ENCODE measurements at regions not wholly inside any gene's neighbourhood (a gene's known extent, or its start where the extent isn't known, plus 50 kb on each side); places are given as distances from the start of the nearest gene placed in this dataset.
A peak's percentile ranks its signal among the peaks of the same experiment; 100 is the strongest.

- no peak for DNase-seq
These were observed 152.4 kb upstream of the NCK2 start for GRCh38 chr2:105592288-105592687.

DNA sequence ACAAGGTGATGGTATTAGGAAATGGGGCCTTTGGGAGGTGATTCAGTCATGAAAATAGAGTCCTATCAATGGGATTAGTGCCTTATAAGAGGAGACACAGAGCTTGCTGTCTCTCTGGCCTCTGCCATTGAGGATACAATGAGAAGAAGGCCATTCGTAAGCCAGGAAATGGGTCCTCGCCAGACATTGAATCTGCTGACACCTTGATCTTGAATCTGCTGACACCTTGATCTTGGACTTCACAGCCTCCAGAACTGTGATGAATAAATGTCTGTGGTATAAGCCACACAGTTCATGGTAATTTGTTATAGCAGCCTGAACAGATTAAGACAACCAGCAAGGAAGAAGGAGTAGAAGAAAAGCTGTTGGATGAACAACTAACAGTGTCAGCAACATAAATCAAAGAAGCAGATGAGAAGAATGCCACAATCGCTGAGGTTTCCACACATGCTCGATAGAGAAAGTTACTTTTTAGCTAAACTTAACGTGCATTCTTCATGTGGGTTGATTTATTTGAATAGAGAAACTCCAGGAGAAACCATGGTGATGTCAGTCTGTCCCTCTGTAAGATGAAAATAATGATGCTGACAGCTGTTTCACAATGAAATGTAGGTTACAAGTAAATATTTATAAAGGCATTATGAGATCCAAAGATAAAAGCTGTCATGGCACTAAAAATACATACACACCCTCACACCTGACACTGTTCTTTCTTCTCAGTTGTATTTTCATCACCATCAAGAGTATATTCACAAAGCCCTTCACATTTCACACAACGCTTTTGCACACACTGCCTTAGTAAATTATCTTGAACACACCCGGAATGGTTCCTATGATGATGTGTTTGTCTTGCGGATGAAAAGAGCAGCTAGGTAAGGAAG is 153.7 kb upstream of the NCK2 start:
- DNase-seq: no peak

GRCh38 chr2:105588581-105588980 is 156.1 kb upstream of the NCK2 start:
- DNase-seq: no peak

DNA sequence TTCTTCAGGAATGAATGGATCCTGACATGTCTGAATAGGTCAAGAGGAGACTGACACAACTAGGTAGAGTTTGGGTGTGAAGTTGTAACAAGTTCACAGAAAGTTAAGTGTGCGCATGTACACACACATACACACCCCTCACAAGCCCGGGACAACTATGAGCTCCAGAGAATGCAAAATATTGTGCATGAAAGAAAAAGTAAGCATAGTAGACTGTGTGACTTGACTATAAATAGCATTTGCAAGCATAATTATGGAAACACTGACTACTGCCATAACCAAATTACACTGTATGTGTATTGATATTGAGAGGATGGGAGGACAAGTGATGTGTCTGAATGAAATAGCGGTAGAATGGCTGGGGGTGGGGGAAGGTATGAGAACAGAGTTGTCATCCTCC is 157.1 kb upstream of the NCK2 start:
- DNase-seq: no peak

DNA sequence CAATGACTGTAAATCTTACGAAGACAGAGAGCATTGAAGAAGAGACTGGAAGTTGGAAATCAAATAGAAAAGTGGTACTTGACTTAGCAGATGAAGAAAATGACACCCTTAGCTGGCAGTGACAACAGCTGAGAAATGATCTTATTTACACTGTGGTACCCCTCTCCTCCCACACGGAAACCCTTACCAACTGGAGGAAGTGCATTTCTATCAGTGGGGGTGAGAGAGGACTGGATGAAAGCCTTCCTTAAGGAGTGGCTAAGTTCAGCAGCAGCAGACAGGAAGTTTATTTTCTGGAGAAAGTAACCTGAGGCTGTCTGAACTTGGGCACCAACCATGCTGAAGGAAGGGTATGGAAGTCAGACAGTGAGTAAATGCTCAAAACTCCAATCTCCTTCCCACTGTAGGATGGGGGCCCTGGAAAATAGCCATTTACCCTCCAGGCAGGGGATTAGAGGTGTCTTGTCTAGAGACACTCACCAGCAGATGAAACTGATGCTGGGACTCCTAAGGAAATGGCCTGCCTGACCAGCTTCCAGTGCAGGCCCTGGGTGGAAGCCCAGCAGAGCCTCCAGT is 160.2 kb upstream of the NCK2 start:
- DNase-seq: no peak

DNA sequence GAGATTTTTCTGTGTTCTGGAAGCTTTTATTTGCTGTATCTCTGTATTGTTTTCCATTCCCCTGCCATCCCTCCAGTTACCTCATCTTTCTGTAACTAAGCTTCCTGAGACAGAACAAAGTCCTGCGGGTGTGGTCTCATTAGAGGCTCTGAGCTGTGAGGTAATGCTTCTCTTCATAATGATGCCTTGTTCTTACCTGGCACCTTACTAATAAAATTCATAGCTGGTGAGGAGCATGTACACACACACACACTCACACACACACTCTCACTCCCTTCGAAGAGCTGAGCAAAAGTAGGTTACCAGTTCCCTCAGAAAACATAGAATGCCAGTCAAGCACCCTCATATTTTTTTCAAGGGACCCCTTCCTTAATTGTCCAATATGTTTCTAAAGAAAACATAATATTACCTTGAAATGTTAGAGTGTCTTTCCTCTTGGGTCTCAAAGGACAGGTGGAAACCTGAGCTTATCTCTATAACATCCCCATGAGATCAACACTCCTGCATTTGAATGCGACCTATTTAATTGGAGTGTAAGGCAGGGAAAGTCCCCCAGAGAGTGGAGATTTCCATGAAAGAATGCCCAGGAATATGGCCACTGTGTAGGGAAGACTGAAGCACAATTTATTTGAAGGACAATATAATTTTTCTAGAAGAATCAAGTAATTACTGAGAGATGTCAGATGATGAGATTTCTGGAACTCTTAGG is 161.6 kb upstream of the NCK2 start:
- no peak for DNase-seq

DNA sequence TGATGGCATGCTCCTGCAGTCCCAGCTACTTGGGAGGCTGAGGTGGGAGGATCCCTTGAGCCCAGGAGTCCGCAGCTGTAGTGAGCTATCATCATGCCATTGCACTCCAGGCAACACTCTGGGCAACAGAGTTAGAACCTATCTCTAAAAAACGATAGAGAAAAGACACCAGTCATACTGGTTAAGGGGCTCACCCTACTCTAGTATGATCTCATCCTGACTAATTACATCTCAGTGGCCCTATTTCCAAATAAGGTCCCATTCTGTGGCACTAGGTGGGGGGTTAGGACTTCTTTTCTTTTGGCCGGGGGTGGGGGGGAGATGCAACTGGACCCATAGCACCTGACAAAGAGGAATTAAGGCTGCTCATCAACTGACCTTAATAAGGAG is 163.2 kb upstream of the NCK2 start:
- DNase-seq: no peak

GRCh38 chr2:105580870-105581554 is 163.7 kb upstream of the NCK2 start:
- DNase-seq: no peak

GRCh38 chr2:105580216-105580615 is 164.5 kb upstream of the NCK2 start:
- no peak for DNase-seq

DNA sequence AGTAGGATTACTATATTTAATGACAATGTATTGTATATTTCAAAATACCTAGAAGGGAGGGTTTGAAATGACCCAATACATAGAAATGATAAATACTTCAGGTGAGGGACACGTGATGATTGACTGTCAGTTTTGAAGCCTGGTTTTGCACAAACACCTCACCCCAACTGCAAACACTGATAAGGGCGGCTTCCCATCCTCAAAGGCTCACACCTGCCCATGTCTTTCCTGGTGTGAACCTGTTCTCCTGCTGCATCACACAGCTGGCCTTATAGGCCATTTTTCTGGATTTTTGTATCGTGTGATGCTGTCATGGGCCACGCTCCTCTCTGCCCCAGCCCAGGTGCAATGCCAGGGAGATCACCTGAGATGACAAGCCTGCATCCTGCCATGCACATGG is 166.5 kb upstream of the NCK2 start:
- no peak for DNase-seq

DNA sequence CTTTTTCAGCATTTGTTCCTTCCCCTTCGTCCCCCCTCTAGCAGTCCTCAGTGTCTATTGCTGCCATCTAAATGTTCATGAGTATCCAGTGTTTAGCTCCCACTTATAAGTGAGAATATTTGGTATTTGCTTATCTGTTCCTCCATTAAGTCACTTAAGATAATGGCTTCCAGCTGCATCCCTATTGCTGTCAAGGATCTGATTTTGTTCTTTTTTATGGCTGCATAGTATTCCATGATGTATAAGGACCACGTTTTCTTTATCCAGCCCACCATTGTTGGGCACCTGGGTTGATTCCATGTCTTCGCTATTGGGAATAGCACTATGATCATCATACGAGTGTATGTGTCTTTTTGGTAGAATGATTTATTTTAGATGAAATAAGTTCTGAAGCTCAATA is 166.9 kb upstream of the NCK2 start:
- no peak for DNase-seq

DNA sequence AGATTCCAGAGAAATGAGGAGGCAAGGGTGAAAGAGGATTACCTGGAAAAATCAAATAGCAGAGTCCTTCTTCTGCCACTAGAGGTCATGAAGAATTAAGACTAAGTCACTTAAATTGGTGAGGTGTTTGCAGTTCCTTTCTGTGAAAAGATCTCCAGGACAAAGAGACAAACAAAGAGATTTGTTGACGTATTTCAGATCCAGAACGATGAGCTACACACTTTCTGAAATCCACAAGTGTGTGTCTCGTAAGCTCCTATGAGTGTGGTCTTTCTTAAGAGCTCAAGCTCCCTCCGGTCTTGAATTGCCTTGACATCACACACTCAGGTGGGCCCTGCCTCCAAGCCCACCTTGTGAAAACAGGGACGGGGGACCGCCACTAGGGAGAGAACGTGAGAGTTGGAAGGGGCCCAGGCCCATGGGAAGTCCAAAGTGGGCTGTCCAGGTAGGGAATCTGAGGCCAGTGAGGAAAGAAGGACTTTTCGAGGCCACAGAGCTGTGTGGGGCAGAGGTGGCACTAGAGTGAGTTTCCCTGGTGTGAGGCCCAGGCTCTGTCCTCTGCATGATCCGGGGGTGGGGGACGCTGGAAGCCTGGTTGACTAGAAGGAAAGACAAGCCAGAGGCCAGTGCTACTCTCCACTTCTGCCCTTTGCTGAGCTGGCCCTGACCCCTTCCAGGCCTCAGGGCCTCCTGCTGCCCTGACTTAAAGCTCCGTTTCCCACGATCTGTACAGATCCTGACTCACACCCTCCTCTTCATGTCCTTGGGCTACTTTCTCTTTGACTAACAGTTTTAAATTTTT is 168.1 kb upstream of the NCK2 start:
- DNase-seq: peak; percentile 42

DNA sequence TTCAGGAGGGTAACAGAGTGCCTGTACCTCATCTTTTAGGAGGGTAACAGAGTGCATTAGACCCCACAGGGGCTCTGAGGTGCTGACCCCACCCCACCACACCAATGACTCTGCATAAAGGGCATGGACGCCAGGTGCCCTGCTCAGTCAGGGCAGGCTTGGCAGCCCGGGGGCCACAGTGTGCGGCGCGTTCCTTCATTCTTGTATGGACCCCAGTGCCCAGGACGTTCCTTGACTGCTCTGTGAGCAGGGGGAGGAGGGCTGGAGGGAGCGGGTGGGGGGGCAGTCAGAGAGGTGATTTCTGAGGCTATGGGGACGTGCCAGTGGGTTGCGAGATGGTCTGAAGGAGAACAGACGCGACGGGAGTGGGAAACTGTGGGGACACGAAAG is 168.7 kb upstream of the NCK2 start:
- DNase-seq: no peak

DNA sequence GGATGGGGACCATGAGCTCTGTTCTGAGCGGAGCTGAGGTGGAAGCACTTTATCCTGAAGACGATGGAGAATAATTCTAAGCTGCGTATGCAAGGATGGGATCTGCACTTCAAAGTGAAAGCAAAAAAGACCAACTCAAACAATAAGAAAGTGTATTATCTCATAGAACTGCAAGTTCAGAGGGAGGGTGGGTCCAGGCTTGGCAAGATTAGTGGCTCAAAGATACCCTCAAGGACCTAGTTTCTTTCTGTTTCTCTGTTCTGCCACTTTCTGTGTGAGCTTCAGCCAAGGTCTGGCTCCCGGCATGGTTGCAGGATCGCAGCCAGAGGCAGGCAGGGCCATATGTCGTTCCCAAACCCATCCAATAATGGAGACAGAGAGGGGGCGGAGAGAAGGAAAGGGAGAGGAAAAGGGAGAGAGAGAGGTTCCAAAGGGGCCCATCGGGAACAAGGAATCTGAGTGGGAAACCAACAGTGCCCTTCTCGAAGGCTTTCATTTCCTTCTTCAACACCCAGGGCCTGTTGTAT is 169.2 kb upstream of the NCK2 start:
- peak; percentile 71 for DNase-seq

DNA sequence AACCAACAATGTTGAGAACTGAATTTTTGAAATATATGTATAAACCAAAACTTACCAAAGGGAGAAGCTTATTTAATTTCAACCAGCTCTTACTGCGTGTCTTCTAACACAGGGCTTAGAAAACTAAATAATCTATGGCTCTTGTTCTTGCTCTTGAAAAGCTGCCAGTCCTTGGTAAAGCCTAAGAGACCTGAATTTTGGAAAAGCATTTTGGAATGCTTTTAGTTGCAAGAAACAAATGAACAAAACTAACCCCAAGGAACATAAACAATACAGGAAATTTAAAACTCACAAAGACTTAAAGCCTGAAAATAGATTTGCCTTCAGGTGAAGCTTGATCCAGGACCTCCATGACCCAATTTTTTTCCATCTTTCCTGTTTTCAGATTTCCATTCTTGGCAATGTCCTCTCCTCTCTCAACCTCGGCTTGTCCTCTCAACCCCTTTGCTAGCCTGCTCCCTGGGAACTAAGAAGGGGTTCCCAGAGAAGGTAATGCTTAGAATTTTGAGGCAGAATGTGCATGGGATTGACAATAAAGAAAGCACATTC is 169.8 kb upstream of the NCK2 start:
- DNase-seq: no peak

DNA sequence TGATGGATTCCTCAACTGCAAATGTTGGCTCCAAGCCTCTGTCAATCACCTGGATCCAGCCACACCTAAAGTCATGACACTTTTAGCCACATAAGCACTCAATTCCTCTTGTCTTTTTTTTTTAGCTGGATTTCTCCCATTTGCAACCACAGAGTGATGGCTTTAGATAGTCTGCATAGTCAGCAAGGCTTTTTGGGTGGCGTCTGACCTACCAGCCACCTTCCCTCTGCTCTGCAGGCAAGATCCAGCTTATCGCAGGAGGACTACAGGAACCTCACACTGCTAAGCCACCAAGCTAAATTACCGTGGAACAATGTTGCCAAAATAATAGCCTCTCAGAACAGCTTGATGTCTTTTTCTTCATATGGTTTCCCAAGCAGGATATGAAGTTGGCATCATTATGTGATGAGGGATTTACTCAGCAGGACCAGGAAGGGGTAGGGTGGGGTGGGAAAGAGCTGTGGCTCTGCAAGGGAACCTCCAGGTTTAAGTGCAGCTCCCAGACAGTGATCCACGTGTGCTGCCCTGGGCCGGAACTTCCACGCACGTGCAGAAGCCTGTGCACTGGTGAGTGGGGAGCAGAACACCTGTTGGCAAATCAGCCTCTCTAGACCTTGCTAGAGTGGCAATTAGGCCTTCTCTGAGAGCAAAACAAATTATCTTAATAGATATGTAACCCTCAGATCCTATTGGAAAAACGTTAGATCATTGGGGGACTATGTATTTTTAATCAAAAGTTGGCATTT is 170.6 kb upstream of the NCK2 start:
- DNase-seq: no peak

- no peak for DNase-seq
These were observed 171.2 kb upstream of the NCK2 start for GRCh38 chr2:105573490-105573889.

DNA sequence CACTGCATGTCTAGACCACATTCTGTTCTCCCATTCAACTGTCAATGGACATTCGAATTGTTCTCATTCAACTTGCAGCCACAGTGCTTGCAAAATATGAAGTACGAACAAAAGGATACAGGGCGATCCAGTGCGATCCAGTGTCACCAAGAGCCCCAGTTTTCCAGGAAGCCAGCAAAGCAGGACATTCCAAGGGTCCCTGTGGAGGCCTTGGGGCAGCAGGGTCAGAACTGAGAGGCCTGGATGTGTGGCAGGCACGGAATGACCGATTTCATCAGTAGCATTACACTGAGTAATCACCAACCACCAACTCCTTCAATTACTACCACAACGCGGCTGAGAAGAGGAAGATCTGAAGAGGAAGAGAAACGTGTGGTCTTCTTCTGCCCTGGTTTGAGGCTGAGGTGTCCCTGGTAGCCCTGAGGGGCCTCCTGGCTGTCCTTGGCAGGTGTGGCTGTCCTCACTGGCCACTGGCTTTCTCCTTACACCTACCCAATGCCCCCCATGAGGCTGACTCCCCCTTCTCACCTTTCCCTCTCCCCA is 172.7 kb upstream of the FHL2 start:
- DNase-seq: no peak

DNA sequence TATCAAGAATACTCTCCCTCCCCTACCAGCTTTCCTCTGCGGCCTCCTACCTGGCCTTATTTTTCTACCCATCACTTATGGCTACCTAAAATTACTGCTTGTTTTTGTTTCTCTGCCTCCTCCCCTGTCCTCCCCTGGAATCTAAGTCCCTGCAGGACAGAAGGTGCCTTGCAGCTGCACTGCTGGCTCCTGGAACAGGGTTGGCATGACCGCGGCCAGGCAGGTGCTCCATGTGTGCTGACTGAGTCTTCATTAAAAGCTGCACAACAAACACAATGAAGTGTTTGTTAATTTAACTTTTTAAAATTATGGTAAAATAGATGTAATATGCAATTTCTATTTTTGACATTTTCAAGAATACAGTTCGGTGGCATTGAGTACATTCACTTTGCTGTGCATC is 171.9 kb upstream of the FHL2 start:
- no peak for DNase-seq

DNA sequence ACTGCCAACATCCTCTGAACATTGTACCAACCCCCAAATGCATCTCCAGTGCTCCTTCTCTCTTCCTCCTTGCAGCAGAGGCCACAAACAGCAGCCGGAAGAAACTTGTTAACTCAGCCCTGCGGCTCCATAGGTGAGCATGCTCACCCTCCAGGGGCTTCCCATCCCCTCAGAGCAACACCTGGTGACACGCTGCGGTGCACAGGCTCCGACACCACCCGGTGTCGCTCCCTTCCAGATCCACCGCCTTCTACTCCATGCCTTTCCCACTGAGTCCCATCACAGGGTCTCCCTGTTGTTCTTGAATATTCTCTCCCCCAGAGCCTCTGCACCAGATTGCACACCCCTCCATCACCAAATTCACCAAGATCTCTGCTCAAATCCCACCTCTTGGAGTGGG is 171.5 kb upstream of the FHL2 start:
- no peak for DNase-seq

- no peak for DNase-seq
These were observed 170.8 kb upstream of the FHL2 start for GRCh38 chr2:105569606-105570005.

Data from NCI-H1694 (cell line).